ES-I3 (cell line): ENCODE measurements at regions not wholly inside any gene's neighbourhood (a gene's known extent, or its start where the extent isn't known, plus 50 kb on each side); places are given as distances from the start of the nearest gene placed in this dataset.

Experiments used
- H3K36me3 ChIP-seq: 2 replicates; pipeline ENCODE4 v1.6.1; 2013; ENCODE audit warnings: mild to moderate bottlenecking, low read length, control low read depth, moderate library complexity; ENCODE audit not compliant: insufficient read depth
- H3K4me1 ChIP-seq: 2 replicates; pipeline ENCODE4 v1.6.1; 2013; ENCODE audit warnings: mild to moderate bottlenecking, control low read depth, low read length; ENCODE audit not compliant: insufficient read depth
- H3K9ac ChIP-seq: 2 replicates; pipeline ENCODE4 v1.6.1; 2013; ENCODE audit warnings: low read depth, mild to moderate bottlenecking, low read length, moderate library complexity
- H3K9me3 ChIP-seq: 2 replicates; pipeline ENCODE4 v1.6.1; 2013; ENCODE audit warnings: mild to moderate bottlenecking, low read length, moderate library complexity; ENCODE audit not compliant: control insufficient read depth, insufficient read depth

GRCh38 chr10:75347186-75347585 is 54.4 kb downstream of the ZNF503 start:
- Histone ChIP-seq H3K4me1 (peaks cover 6% of the 10 kb centered on the region; the same call in 1 of the 2 replicates), H3K9me3 (no peaks in the 10 kb centered on the region), H3K9ac (no peak overlapping the region), H3K36me3 (no peaks in the 10 kb centered on the region)

- Histone ChIP-seq H3K9ac (no peak overlapping the region), H3K9me3 (no peaks in the 10 kb centered on the region), H3K4me1 (peaks cover 4% of the 10 kb centered on the region; the same call in 1 of the 2 replicates), H3K36me3 (no peaks in the 10 kb centered on the region)
Measured at GRCh38 chr10:75345738-75346137, 55.8 kb downstream of the ZNF503 start.

- no peaks in the 10 kb centered on the region for H3K9me3 ChIP-seq
- no peaks in the 10 kb centered on the region for H3K4me1 ChIP-seq
- no peaks in the 10 kb centered on the region for H3K36me3 ChIP-seq
- no peak overlapping the region for H3K9ac ChIP-seq
Measured at GRCh38 chr10:75344170-75344569, 57.4 kb downstream of the ZNF503 start.

DNA sequence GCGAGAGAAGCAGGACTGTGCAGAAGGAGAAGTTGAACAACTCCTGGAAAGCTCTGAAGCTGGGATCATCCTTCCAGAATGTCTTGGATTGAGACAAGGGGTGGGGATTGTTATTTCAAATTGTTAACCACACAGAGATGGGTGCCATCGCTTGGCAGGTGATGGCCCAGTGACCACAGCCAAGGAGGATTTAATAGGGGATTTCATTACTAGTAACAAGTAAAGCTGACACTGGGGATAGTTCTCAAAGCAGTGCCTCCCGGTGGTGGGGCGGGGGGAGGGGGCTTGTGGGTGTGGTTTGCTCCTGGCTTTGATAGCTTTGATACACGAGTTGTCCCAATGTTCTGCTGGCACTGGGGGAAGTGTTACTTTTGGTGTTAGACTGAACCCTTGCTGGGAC is 59.2 kb downstream of the ZNF503 start:
- Histone ChIP-seq H3K9me3 (no peaks in the 10 kb centered on the region), H3K4me1 (no peaks in the 10 kb centered on the region), H3K9ac (no peak overlapping the region), H3K36me3 (no peaks in the 10 kb centered on the region)

DNA sequence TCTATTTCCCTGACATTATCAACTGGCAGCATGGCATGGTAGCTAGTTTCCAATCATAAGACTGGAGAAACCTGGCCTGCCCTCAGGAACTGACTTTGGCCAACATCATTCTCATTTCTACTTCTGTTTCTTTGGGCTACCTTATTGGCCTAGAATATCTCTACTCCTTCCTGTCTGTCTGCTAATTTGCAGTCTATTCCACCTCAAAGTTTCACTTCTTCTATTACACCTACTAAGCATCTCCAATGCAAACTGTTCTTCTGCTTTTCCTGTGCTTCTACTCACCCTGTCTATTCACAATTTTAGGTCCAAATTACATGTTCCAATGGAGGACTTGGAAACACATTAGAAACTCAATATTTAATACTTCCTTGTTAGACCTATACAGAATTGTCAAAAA is 65.6 kb downstream of the ZNF503 start:
- Histone ChIP-seq H3K9me3 (no peaks in the 10 kb centered on the region; the same call in 1 of the 2 replicates), H3K9ac (no peak overlapping the region), H3K4me1 (no peaks in the 10 kb centered on the region), H3K36me3 (no peaks in the 10 kb centered on the region)

DNA sequence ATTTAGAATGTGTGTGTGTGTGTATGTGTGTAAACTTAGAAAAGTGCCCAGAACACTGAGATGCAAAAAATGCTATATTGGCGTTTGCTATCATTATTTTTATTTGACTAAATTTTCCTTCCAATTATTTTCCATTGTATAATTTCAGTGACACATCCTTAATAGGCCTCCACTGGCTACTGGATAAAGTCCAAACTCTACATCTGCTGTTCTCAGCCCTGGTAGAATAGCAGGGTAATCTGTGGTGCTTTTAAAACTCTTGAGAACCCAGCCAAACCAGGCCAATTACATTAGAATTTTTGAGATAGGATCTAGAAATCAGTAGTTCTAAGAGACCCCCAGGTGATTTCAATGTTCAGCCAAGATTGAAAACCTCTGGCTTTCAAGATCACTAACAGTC is 66.4 kb downstream of the ZNF503 start:
- Histone ChIP-seq H3K4me1 (no peaks in the 10 kb centered on the region), H3K36me3 (no peaks in the 10 kb centered on the region), H3K9ac (no peak overlapping the region), H3K9me3 (no peaks in the 10 kb centered on the region; the same call in 1 of the 2 replicates)

DNA sequence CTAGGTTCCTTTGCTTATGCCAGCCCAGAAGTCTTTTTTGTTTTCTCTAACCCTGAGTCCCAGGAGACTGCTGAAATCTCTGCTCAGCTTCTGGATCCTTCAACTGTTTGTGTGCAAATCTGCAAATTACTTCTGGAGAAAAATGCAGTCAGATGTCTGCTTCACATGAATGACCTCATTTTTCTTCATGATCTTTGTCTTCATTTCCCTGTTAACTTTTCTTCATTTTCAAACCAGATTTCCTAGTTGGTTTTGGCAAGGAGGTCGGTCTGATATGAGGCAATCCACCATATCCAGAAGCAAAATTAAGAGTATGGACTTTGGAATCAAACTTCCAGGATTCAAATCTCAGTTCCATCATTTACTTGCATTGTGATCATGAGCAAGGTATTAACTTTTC is 66.8 kb downstream of the ZNF503 start:
- Histone ChIP-seq H3K4me1 (no peaks in the 10 kb centered on the region), H3K9ac (no peak overlapping the region), H3K9me3 (no peaks in the 10 kb centered on the region; the same call in 1 of the 2 replicates), H3K36me3 (no peaks in the 10 kb centered on the region)

- no peaks in the 10 kb centered on the region; the same call in 1 of the 2 replicates for H3K9me3 ChIP-seq
- H3K4me1 ChIP-seq, result no peaks in the 10 kb centered on the region
- H3K9ac ChIP-seq, result no peak overlapping the region
- H3K36me3 ChIP-seq, result no peaks in the 10 kb centered on the region
Measured at GRCh38 chr10:75332081-75332480, 69.5 kb downstream of the ZNF503 start.

DNA sequence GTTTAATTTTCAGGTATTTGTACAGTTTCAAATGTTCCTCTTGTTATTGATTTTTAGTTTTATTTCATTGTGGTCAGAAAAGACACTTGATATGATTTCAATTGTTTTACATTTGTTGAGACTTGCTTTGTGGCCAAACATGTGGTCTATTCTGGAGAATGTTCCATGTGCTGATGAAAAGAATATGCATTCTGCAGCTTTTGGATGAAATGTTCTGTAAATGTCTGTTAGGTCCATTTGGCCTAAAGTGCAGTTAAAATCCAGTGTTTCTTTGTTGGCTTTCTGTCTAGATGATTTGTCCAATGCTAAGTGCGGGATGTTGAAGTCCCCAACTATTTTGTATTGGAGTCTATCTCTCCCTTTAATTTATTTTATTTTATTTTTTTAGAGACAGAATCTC is 70.5 kb downstream of the ZNF503 start:
- no peaks in the 10 kb centered on the region; the same call in 1 of the 2 replicates for H3K9me3 ChIP-seq

GRCh38 chr10:75329190-75329745 is 72.3 kb downstream of the ZNF503 start:
- Histone ChIP-seq H3K36me3 (no peaks in the 10 kb centered on the region), H3K9ac (no peak overlapping the region), H3K4me1 (no peaks in the 10 kb centered on the region), H3K9me3 (no peaks in the 10 kb centered on the region)

More for the DNA sequence above, 70.5 kb downstream of the ZNF503 start:
- Histone ChIP-seq H3K9ac (no peak overlapping the region), H3K36me3 (no peaks in the 10 kb centered on the region), H3K4me1 (no peaks in the 10 kb centered on the region)

GRCh38 chr10:75326306-75326705 is 75.3 kb downstream of the ZNF503 start:
- H3K4me1 ChIP-seq, result no peaks in the 10 kb centered on the region
- H3K36me3 ChIP-seq, result no peaks in the 10 kb centered on the region
- no peaks in the 10 kb centered on the region for H3K9me3 ChIP-seq
- H3K9ac ChIP-seq, result no peak overlapping the region

GRCh38 chr10:75319274-75319673 is 82.3 kb downstream of the ZNF503 start:
- Histone ChIP-seq H3K9me3 (no peaks in the 10 kb centered on the region), H3K36me3 (no peaks in the 10 kb centered on the region), H3K9ac (no peak overlapping the region), H3K4me1 (no peaks in the 10 kb centered on the region)

DNA sequence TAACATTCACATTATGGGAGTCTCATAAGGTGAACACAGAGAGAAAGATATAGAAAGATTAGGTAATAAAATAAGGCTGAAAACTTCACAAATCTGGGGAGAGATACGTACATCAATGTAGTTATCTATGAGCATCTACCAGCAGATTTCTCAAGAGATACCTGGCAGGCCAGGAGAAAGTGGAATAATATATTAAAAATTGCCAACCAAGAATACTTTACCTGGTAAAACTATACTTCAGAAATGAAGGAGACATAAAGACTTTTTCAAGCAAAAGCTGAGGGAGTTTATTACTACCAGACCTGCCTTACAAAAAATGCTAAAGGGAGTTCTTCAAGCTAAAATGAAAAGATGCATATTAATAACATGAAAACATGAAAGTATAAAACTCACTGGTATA is 78.8 kb upstream of the COMTD1 start:
- no peaks in the 10 kb centered on the region for H3K4me1 ChIP-seq
- H3K36me3 ChIP-seq, result no peaks in the 10 kb centered on the region
- H3K9me3 ChIP-seq, result no peaks in the 10 kb centered on the region
- no peak overlapping the region for H3K9ac ChIP-seq

GRCh38 chr10:75312440-75312839 is 76.7 kb upstream of the COMTD1 start:
- Histone ChIP-seq H3K36me3 (no peaks in the 10 kb centered on the region), H3K9ac (no peak overlapping the region), H3K9me3 (no peaks in the 10 kb centered on the region), H3K4me1 (no peaks in the 10 kb centered on the region)

- H3K4me1 ChIP-seq, result no peaks in the 10 kb centered on the region
- no peaks in the 10 kb centered on the region for H3K9me3 ChIP-seq
- H3K36me3 ChIP-seq, result no peaks in the 10 kb centered on the region
- no peak overlapping the region for H3K9ac ChIP-seq
Measured at GRCh38 chr10:75305675-75306074, 69.9 kb upstream of the COMTD1 start.
